Retinal pigment epithelial cell (primary cell): ENCODE measurements at regions not wholly inside any gene's neighbourhood (a gene's known extent, or its start where the extent isn't known, plus 50 kb on each side); places are given as distances from the start of the nearest gene placed in this dataset.

Experiments
- DNase-seq: peaks from one replicate; pipeline ENCODE4 v3.0.0-alpha.2; 2010; ENCODE audit warnings: low read depth
- H3K4me3 ChIP-seq: 2 replicates; pipeline ENCODE4 v1.5.1; 2011; ENCODE audit warnings: mild to moderate bottlenecking, low read length, control low read depth, moderate library complexity
- CTCF ChIP-seq: conservative IDR thresholded peaks from 2 replicates; pipeline ENCODE4 v1.5.1; 2011; ENCODE audit warnings: low read depth, low read length, control low read depth, inconsistent platforms

DNA sequence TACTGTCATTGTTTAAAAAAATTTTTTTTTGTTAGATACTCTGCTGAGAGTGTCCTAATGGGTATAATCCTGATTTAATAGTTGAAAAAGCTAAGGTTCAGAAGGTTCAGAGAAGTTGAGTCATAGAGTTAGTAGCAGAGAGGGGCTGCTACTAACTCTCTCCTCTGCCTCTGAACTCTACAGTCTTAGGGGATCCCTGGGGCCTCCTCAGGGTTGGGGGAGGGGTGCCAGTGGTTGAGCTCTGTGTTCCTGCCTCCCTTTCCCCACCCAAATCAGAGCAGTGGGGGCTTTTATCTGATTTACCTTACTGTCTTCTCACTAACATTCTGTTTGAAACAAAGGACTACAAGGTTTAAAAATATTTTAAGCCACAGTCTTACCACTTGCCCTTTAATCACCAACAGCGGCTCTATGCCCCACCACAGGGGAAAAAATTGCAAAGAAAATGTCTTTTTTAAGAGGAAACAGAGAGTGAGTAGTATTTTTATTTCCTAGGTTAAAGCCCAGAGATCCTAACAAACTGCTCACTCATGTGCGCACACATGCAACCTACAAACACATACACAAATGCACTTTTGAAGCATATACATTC lies 102.2 kb upstream of the ATP6AP2 start:
- TF ChIP-seq CTCF = no peak
- no peak overlapping the region for H3K4me3 ChIP-seq
- no peak for DNase-seq

DNA sequence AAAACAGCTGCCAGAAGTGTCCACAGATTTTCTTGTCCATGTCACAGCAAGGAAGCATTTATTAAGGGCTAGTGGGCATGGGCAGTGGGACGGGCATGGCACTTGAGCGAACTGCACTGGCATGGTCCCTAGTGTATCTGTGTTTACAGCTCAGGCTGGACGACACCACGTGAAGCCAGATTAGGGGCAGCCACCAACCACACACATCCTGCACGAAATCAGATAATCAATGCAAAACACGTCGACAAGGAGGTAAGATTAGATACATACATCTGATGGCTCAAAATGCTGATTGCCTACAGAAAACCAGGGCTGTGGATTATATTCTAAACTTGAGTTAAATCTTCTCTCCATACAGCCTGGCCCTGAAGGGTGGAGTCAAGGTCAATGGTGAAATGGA lies 103.8 kb upstream of the ATP6AP2 start:
- no peak for DNase-seq
- TF ChIP-seq CTCF = no peak
- no peak overlapping the region for H3K4me3 ChIP-seq

- H3K4me3 ChIP-seq = no peak overlapping the region
- no peak for TF ChIP-seq CTCF
- no peak for DNase-seq
Measured at GRCh38 chrX:40474645-40475044, 106.1 kb upstream of the ATP6AP2 start.

GRCh38 chrX:40474205-40474626 lies 106.6 kb upstream of the ATP6AP2 start:
- TF ChIP-seq CTCF = no peak
- no peak overlapping the region for H3K4me3 ChIP-seq
- DNase-seq = peak; percentile 86

DNA sequence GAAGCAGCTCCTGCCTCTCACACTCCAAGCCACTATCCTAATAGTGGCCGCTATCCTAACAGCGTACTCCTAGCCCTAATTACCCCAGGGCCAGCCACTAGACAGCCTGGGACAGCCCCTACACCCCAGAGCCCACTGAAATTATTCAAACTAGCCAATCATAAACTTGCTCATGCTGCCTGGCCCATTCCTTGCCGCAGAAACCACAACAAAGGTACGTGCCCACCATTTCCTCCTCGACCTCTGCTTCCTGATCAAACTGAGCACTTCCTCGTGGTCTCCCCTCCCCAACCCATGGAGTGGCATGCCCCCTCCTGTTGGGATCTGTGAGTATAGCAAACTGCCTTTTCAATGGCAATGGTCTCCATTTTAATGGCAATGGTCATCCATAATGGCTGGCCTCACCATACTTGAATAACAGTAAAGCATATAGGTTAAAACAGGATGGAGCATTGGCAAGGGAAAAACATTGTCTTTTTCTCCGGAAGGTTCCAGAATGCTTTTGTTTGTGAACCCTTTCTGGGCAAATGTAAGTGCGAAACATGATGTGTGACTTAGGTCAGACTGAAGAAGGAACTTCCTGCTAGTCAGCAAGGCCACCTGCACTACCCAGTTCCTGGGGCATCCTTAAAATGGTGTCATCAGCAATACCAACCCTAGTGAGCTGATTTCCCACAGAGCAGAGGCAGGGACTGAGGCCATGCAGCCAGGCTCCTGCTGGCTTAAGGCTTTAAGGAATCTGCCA lies 107.1 kb upstream of the ATP6AP2 start:
- DNase-seq = no peak
- TF ChIP-seq CTCF = no peak
- H3K4me3 ChIP-seq = no peak overlapping the region

- DNase-seq = peak; percentile 71
Measured at GRCh38 chrX:40471965-40472648, 108.7 kb upstream of the ATP6AP2 start.

More at GRCh38 chrX:40471965-40472648, 108.7 kb upstream of the ATP6AP2 start:
- peak overlapping the region; percentile 8 for H3K4me3 ChIP-seq
- peak; percentile 24 for TF ChIP-seq CTCF
